ENCODE measurements at regions not wholly inside any gene's neighbourhood (a gene's known extent, or its start where the extent isn't known, plus 50 kb on each side); places are given as distances from the start of the nearest gene placed in this dataset.

DNA sequence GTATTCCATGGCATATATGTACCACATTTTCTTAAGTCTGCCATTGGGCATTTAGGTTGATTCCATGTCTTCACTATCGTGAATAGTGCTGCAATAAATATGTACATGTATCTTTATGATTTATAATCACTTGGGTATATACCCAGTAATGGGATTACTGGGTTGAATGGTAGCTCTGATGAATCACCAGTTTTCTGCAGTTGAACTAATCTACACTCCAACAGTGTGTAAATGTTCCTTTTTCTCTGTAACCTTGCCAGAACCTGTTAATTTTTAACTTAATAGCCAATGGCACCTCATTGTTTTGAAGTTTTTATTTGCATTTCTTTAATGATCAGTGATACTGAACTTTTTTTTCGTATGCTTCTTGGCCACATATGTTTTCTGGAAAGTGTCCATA is 152.5 kb downstream of the CCNG2 start:
- Histone ChIP-seq H3K27ac (ENCODE audit: low read depth in 2 of 2, low read length in 1 of 2) (no peak overlapping the region), H3K9ac (no peak overlapping the region), H3K79me2 (ENCODE audit: insufficient read depth) (no peaks in the 10 kb centered on the region), H2AFZ (ENCODE audit: low read depth) (no peak overlapping the region), H3K4me2 (no peak overlapping the region), H3K4me1 (ENCODE audit: control insufficient read depth in 1 of 2, insufficient read depth in 2 of 2, low read depth in 1 of 2, low read length in 1 of 2) (no peaks in the 10 kb centered on the region), H3K27me3 (ENCODE audit: insufficient read depth) (no peaks in the 10 kb centered on the region), H3K36me3 (replicated peaks in 1 of 2; ENCODE audit: control insufficient read depth in 1 of 2, insufficient read depth in 2 of 2, low read length in 1 of 2) (no peaks in the 10 kb centered on the region), H3K9me2 (no peaks in the 10 kb centered on the region), H3F3A (replicated peaks; ENCODE audit: insufficient read depth) (no peaks in the 10 kb centered on the region), H3K4me3 (ENCODE audit: low read depth in 2 of 2, low read length in 1 of 2) (no peak overlapping the region), H4K20me1 (ENCODE audit: insufficient read depth) (no peaks in the 10 kb centered on the region), H3K9me3 (no peaks in the 10 kb centered on the region)
- no peak for DNase-seq
- 3% methylated on average over 2 of the region's 2 CpGs for WGBS (ENCODE audit: low lambda C conversion rate)
- ChIA-PET CTCF (interaction anchor here (1.1 kb wide), 1 partner anchor 49 kb away, joined by 3 read pairs; no protein-coding TSS in a partner anchor), POLR2A (no interaction called here)
- TF ChIP-seq, protein P1, sequence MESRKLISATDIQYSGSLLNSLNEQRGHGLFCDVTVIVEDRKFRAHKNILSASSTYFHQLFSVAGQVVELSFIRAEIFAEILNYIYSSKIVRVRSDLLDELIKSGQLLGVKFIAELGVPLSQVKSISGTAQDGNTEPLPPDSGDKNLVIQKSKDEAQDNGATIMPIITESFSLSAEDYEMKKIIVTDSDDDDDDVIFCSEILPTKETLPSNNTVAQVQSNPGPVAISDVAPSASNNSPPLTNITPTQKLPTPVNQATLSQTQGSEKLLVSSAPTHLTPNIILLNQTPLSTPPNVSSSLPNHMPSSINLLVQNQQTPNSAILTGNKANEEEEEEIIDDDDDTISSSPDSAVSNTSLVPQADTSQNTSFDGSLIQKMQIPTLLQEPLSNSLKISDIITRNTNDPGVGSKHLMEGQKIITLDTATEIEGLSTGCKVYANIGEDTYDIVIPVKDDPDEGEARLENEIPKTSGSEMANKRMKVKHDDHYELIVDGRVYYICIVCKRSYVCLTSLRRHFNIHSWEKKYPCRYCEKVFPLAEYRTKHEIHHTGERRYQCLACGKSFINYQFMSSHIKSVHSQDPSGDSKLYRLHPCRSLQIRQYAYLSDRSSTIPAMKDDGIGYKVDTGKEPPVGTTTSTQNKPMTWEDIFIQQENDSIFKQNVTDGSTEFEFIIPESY (IDR thresholded peaks at IDR 0.05; ENCODE audit: borderline replicate concordance, low read depth): no peak
- TF ChIP-seq GATA2 (CRISPR knock-in tag; IDR thresholded peaks at IDR 0.05) (no peak), MXI1 (IDR thresholded peaks at IDR 0.05; ENCODE audit: low read depth, low read length) (no peak), NRF1 (IDR thresholded peaks at IDR 0.05; ENCODE audit: low read depth, low read length) (no peak)
- TF ChIP-seq, protein P2, sequence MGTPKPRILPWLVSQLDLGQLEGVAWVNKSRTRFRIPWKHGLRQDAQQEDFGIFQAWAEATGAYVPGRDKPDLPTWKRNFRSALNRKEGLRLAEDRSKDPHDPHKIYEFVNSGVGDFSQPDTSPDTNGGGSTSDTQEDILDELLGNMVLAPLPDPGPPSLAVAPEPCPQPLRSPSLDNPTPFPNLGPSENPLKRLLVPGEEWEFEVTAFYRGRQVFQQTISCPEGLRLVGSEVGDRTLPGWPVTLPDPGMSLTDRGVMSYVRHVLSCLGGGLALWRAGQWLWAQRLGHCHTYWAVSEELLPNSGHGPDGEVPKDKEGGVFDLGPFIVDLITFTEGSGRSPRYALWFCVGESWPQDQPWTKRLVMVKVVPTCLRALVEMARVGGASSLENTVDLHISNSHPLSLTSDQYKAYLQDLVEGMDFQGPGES (IDR thresholded peaks at IDR 0.05; ENCODE audit: low read depth, low read length): no peak
- TF ChIP-seq, protein P3, sequence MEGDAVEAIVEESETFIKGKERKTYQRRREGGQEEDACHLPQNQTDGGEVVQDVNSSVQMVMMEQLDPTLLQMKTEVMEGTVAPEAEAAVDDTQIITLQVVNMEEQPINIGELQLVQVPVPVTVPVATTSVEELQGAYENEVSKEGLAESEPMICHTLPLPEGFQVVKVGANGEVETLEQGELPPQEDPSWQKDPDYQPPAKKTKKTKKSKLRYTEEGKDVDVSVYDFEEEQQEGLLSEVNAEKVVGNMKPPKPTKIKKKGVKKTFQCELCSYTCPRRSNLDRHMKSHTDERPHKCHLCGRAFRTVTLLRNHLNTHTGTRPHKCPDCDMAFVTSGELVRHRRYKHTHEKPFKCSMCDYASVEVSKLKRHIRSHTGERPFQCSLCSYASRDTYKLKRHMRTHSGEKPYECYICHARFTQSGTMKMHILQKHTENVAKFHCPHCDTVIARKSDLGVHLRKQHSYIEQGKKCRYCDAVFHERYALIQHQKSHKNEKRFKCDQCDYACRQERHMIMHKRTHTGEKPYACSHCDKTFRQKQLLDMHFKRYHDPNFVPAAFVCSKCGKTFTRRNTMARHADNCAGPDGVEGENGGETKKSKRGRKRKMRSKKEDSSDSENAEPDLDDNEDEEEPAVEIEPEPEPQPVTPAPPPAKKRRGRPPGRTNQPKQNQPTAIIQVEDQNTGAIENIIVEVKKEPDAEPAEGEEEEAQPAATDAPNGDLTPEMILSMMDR (IDR thresholded peaks at IDR 0.05): no peak

DNA sequence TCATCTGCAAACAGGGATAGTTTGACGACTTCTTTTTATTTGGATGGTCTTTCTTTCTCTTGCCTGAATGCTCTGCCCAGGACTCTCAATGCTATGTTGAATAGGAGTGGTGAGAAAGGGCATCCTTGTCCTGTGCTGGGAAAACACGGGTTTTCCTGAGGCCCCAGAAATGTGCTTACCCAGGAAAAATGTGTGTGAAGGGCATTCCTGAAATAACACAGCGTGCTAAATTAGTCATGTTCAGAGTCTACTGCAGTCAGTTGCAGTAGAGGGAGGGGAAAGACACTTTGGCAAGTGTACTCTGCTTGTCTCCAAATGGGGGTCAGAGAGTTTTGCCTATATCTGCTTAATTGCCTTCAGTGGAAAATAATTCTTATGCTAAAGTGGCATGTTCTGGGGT is 153.9 kb downstream of the CCNG2 start:
- H3K4me2 ChIP-seq: no peak overlapping the region
- no peaks in the 10 kb centered on the region for H3K9me3 ChIP-seq
- H4K20me1 ChIP-seq (ENCODE audit: insufficient read depth): no peaks in the 10 kb centered on the region
- H3K4me1 ChIP-seq (ENCODE audit: control insufficient read depth in 1 of 2, insufficient read depth in 2 of 2, low read depth in 1 of 2, low read length in 1 of 2): no peaks in the 10 kb centered on the region
- no peaks in the 10 kb centered on the region for H3F3A ChIP-seq (replicated peaks; ENCODE audit: insufficient read depth)
- no peak overlapping the region for H3K4me3 ChIP-seq (ENCODE audit: low read depth in 2 of 2, low read length in 1 of 2)
- no peaks in the 10 kb centered on the region for H3K79me2 ChIP-seq (ENCODE audit: insufficient read depth)
- WGBS (ENCODE audit: low lambda C conversion rate): 3% methylated on average over 3 of the region's 3 CpGs
- no peaks in the 10 kb centered on the region for H3K36me3 ChIP-seq (replicated peaks in 1 of 2; ENCODE audit: control insufficient read depth in 1 of 2, insufficient read depth in 2 of 2, low read length in 1 of 2)
- no peak for DNase-seq
- POLR2A ChIA-PET: no interaction called here
- H3K9ac ChIP-seq: no peak overlapping the region
- CTCF ChIA-PET: no interaction called here
- H2AFZ ChIP-seq (ENCODE audit: low read depth): no peak overlapping the region
- no peaks in the 10 kb centered on the region for H3K27me3 ChIP-seq (ENCODE audit: insufficient read depth)
- no peak overlapping the region for H3K27ac ChIP-seq (ENCODE audit: low read depth in 2 of 2, low read length in 1 of 2)
- no peaks in the 10 kb centered on the region for H3K9me2 ChIP-seq
- TF ChIP-seq NFIC (IDR thresholded peaks at IDR 0.05; ENCODE audit: borderline replicate concordance): no peak
- no peak for TF ChIP-seq EP300 (IDR thresholded peaks at IDR 0.05; ENCODE audit: borderline replicate concordance in 1 of 2, low read depth in 1 of 2, low read length in 1 of 2)
- no peak for TF ChIP-seq FOXJ3 (CRISPR knock-in tag; IDR thresholded peaks at IDR 0.05)
- TF ChIP-seq SMC3 (IDR thresholded peaks at IDR 0.05; ENCODE audit: low read depth, low read length): no peak
- no peak for TF ChIP-seq NRF1 (IDR thresholded peaks at IDR 0.05; ENCODE audit: low read depth, low read length)
- TF ChIP-seq RXRA (IDR thresholded peaks at IDR 0.05; ENCODE audit: borderline replicate concordance, low read depth): no peak
- TF ChIP-seq YY1 (IDR thresholded peaks at IDR 0.05; ENCODE audit: low read depth): no peak
- TF ChIP-seq JUND (IDR thresholded peaks at IDR 0.05): no peak
- TF ChIP-seq, protein P4, sequence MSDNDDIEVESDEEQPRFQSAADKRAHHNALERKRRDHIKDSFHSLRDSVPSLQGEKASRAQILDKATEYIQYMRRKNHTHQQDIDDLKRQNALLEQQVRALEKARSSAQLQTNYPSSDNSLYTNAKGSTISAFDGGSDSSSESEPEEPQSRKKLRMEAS (IDR thresholded peaks at IDR 0.05; ENCODE audit: low read depth): no peak
- TF ChIP-seq, protein P2 (IDR thresholded peaks at IDR 0.05; ENCODE audit: low read depth, low read length): no peak
- TF ChIP-seq, protein P3 (IDR thresholded peaks at IDR 0.05): no peak
- no peak for TF ChIP-seq FOSL2 (IDR thresholded peaks at IDR 0.05; ENCODE audit: borderline replicate concordance, low read depth)
- TF ChIP-seq TCF12 (IDR thresholded peaks at IDR 0.05): no peak
- TF ChIP-seq TAF1 (IDR thresholded peaks at IDR 0.05; ENCODE audit: borderline replicate concordance, low read depth, low read length): no peak
- TF ChIP-seq FOXM1 (IDR thresholded peaks at IDR 0.05; ENCODE audit: low read depth): no peak

All from SK-N-SH (cell line).